Endothelial cell (in vitro differentiated cells): ENCODE measurements at regions not wholly inside any gene's neighbourhood (a gene's known extent, or its start where the extent isn't known, plus 50 kb on each side); places are given as distances from the start of the nearest gene placed in this dataset.

Experiments
- DNase-seq: peaks from one replicate; pipeline ENCODE4 v3.0.0; 2021; ENCODE audit warnings: low spot score
- H3K27ac Mint-ChIP-seq: one replicate; pipeline ENCODE4 v1.8.0; 2021; ENCODE audit warnings: mixed read lengths, inconsistent platforms; ENCODE audit not compliant: unreplicated experiment
- H3K27me3 Mint-ChIP-seq: one replicate; pipeline ENCODE4 v1.8.0; 2021; ENCODE audit warnings: mild to moderate bottlenecking, moderate library complexity, mixed read lengths, inconsistent platforms; ENCODE audit not compliant: unreplicated experiment
- H3K36me3 Mint-ChIP-seq: one replicate; pipeline ENCODE4 v1.8.0; 2021; ENCODE audit warnings: mild to moderate bottlenecking, low read depth, mixed read lengths, inconsistent platforms; ENCODE audit not compliant: unreplicated experiment
- H3K4me1 Mint-ChIP-seq: one replicate; pipeline ENCODE4 v1.8.0; 2021; ENCODE audit warnings: mild to moderate bottlenecking, mixed read lengths, inconsistent platforms; ENCODE audit not compliant: unreplicated experiment
- H3K4me3 Mint-ChIP-seq: one replicate; pipeline ENCODE4 v1.8.0; 2021; ENCODE audit warnings: mild to moderate bottlenecking, mixed read lengths, inconsistent platforms; ENCODE audit not compliant: unreplicated experiment
- H3K9me3 Mint-ChIP-seq: one replicate; pipeline ENCODE4 v1.8.0; 2021; ENCODE audit warnings: mixed read lengths, inconsistent platforms; ENCODE audit not compliant: unreplicated experiment
- CTCF ChIP-seq: fragments of 200-600 bp; sonication (generic); IDR thresholded peaks from one replicate; pipeline ENCODE4 v1.5.0; 2021; ENCODE audit warnings: antibody characterized with exemption; ENCODE audit not compliant: unreplicated experiment

GRCh38 chr3:153956613-153957012, 164.6 kb upstream of the ARHGEF26 start:
- no peak for TF ChIP-seq CTCF
- peaks cover 17% of the 10 kb centered on the region for H3K4me1 Mint-ChIP-seq
- H3K9me3 Mint-ChIP-seq = no peaks in the 10 kb centered on the region

GRCh38 chr3:153957421-153957820, 163.8 kb upstream of the ARHGEF26 start:
- no peak overlapping the region for H3K27ac Mint-ChIP-seq
- no peak overlapping the region for H3K4me3 Mint-ChIP-seq
- DNase-seq = no peak
- peaks cover 2% of the 10 kb centered on the region for H3K27me3 Mint-ChIP-seq
- no peaks in the 10 kb centered on the region for H3K9me3 Mint-ChIP-seq
- H3K4me1 Mint-ChIP-seq = peaks cover 25% of the 10 kb centered on the region
- no peak for TF ChIP-seq CTCF
- no peaks in the 10 kb centered on the region for H3K36me3 Mint-ChIP-seq

More at GRCh38 chr3:153956613-153957012, 164.6 kb upstream of the ARHGEF26 start:
- H3K27me3 Mint-ChIP-seq = no peaks in the 10 kb centered on the region
- no peak for DNase-seq
- H3K4me3 Mint-ChIP-seq = no peak overlapping the region
- H3K27ac Mint-ChIP-seq = no peak overlapping the region
- H3K36me3 Mint-ChIP-seq = no peaks in the 10 kb centered on the region

GRCh38 chr3:153958635-153959595, 162.3 kb upstream of the ARHGEF26 start:
- no peaks in the 10 kb centered on the region for H3K9me3 Mint-ChIP-seq
- H3K36me3 Mint-ChIP-seq = no peaks in the 10 kb centered on the region
- no peak overlapping the region for H3K4me3 Mint-ChIP-seq
- TF ChIP-seq CTCF = no peak
- no peak for DNase-seq
- H3K27ac Mint-ChIP-seq = no peak overlapping the region
- peaks cover 31% of the 10 kb centered on the region for H3K4me1 Mint-ChIP-seq
- peaks cover 2% of the 10 kb centered on the region for H3K27me3 Mint-ChIP-seq

GRCh38 chr3:153960458-153961074, 160.6 kb upstream of the ARHGEF26 start:
- peaks cover 25% of the 10 kb centered on the region for H3K4me1 Mint-ChIP-seq
- H3K4me3 Mint-ChIP-seq = no peak overlapping the region
- peaks cover 2% of the 10 kb centered on the region for H3K27me3 Mint-ChIP-seq
- no peak for TF ChIP-seq CTCF
- DNase-seq = no peak
- no peaks in the 10 kb centered on the region for H3K9me3 Mint-ChIP-seq
- H3K36me3 Mint-ChIP-seq = no peaks in the 10 kb centered on the region
- no peak overlapping the region for H3K27ac Mint-ChIP-seq

GRCh38 chr3:153961494-153961893, 159.7 kb upstream of the ARHGEF26 start:
- H3K27ac Mint-ChIP-seq = peak overlapping the region; percentile 61
- no peaks in the 10 kb centered on the region for H3K36me3 Mint-ChIP-seq

More at GRCh38 chr3:153961494-153961893, 159.7 kb upstream of the ARHGEF26 start:
- Mint-ChIP-seq H3K4me1 (peaks cover 25% of the 10 kb centered on the region), H3K9me3 (no peaks in the 10 kb centered on the region), H3K27me3 (peaks cover 2% of the 10 kb centered on the region), H3K4me3 (no peak overlapping the region)
- no peak for DNase-seq
- TF ChIP-seq CTCF = no peak
